Vagina (tissue), 2 donors: ENCODE measurements at regions not wholly inside any gene's neighbourhood (a gene's known extent, or its start where the extent isn't known, plus 50 kb on each side); places are given as distances from the start of the nearest gene placed in this dataset.

Experiments
- DNase-seq, 2 donors: peaks; one replicate each; pipeline ENCODE4 v3.0.0-alpha.2; 2017; ENCODE audit errors: extremely low spot score in 2 of 2
- H3K27ac ChIP-seq: fragments of 200-600 bp; sonication (generic); one replicate; pipeline ENCODE4 v1.5.1; 2019
- H3K27me3 ChIP-seq: fragments of 200-600 bp; sonication (generic); one replicate; pipeline ENCODE4 v1.5.1; 2019
- H3K36me3 ChIP-seq, 2 donors: fragments of 200-600 bp; sonication (generic); one replicate each; pipeline ENCODE4 v1.5.1; 2017 to 2019
- H3K4me1 ChIP-seq: fragments of 200-600 bp; sonication (generic); one replicate; pipeline ENCODE4 v1.5.1; 2019
- H3K4me3 ChIP-seq, 2 donors: fragments of 200-600 bp; sonication (generic); 1 replicate in 1 of 2; 2 replicates in 1 of 2; pipeline ENCODE4 v1.5.1; 2016 to 2019
- H3K9me3 ChIP-seq: fragments of 200-600 bp; sonication (generic); one replicate; pipeline ENCODE4 v1.5.1; 2019
- POLR2A ChIP-seq, 2 donors: fragments of 450-650 bp; IDR thresholded peaks; one replicate each; pipeline ENCODE4 v1.6.1; 2017; ENCODE audit warnings: antibody characterized with exemption in 2 of 2, mild to moderate bottlenecking in 2 of 2, moderate library complexity in 2 of 2
- POLR2AphosphoS5 ChIP-seq, 2 donors: sonication (generic); formaldehyde crosslinking; IDR thresholded peaks; one replicate each; pipeline ENCODE4 v1.9.0; 2017; ENCODE audit warnings: antibody characterized with exemption in 2 of 2, mild to moderate bottlenecking in 2 of 2, low read depth in 1 of 2; ENCODE audit not compliant: insufficient read depth in 1 of 2
- intact Hi-C: fragments of 100-400 bp; cut with DNase I; formaldehyde crosslinking; loops from one replicate; pipeline ENCODE4 v1.15.1; 2023
- TF ChIP-seq, protein P1 (sequence below), 3 experiments: fragments of 450-650 bp in 2 of 3; fragments of 200-600 bp in 1 of 3; sonication (generic) in 1 of 3; IDR thresholded peaks; one replicate each; pipeline ENCODE4 v1.5.1; 2017 to 2019; ENCODE audit warnings: antibody characterized with exemption in 3 of 3, mild to moderate bottlenecking in 2 of 3, moderate library complexity in 2 of 3

DNA sequence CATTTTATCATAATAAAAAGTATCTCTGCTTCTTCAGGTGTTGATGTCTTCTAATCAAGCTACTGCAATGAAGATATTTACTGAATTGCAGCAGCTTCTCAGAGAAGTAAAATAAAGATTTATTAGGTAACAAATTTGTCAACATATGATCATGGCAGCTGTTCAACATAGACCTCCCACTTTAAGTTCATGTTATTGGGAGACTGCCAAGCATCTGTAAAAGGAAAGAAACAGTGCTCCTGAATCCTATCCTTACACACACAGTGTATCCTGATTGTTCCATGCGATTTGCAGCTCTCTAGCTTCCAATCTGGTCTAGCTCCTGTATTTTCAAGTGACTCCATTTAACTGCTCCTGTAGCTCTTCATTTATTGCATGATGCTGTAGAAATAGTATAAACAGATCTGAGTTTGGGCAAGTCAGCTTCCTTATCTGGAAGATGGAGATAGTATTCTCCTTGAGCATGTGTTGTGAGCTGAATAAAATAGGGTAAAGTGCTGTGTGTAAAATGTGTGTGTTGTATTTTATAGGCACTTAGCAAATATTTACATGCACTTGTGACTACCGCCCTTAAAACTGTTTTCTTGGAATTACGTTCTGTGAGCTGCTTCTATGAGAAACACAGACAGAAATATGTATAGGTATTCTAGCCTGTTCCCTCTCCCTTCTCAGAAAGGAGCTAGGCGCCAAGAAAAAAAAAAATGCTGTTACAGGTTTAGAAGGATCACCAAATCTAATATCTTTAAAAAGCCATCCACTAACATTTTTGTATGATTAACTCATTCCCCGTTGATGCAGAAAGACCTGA is 290.6 kb downstream of the JRKL start:
- no peak overlapping the region for H3K4me3 ChIP-seq
- intact Hi-C loops: no loop called here
- no peaks in the 10 kb centered on the region for H3K27me3 ChIP-seq
- H3K27ac ChIP-seq: no peak overlapping the region
- DNase-seq: no peak
- TF ChIP-seq, protein P1, sequence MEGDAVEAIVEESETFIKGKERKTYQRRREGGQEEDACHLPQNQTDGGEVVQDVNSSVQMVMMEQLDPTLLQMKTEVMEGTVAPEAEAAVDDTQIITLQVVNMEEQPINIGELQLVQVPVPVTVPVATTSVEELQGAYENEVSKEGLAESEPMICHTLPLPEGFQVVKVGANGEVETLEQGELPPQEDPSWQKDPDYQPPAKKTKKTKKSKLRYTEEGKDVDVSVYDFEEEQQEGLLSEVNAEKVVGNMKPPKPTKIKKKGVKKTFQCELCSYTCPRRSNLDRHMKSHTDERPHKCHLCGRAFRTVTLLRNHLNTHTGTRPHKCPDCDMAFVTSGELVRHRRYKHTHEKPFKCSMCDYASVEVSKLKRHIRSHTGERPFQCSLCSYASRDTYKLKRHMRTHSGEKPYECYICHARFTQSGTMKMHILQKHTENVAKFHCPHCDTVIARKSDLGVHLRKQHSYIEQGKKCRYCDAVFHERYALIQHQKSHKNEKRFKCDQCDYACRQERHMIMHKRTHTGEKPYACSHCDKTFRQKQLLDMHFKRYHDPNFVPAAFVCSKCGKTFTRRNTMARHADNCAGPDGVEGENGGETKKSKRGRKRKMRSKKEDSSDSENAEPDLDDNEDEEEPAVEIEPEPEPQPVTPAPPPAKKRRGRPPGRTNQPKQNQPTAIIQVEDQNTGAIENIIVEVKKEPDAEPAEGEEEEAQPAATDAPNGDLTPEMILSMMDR (IDR thresholded peaks at IDR 0.05): no peak
- TF ChIP-seq POLR2AphosphoS5 (IDR thresholded peaks at IDR 0.05; ENCODE audit: insufficient read depth in 1 of 2, low read depth in 1 of 2) (no peak), POLR2A (IDR thresholded peaks at IDR 0.05) (no peak)
- H3K9me3 ChIP-seq: no peaks in the 10 kb centered on the region
- no peaks in the 10 kb centered on the region for H3K36me3 ChIP-seq
- no peaks in the 10 kb centered on the region for H3K4me1 ChIP-seq

DNA sequence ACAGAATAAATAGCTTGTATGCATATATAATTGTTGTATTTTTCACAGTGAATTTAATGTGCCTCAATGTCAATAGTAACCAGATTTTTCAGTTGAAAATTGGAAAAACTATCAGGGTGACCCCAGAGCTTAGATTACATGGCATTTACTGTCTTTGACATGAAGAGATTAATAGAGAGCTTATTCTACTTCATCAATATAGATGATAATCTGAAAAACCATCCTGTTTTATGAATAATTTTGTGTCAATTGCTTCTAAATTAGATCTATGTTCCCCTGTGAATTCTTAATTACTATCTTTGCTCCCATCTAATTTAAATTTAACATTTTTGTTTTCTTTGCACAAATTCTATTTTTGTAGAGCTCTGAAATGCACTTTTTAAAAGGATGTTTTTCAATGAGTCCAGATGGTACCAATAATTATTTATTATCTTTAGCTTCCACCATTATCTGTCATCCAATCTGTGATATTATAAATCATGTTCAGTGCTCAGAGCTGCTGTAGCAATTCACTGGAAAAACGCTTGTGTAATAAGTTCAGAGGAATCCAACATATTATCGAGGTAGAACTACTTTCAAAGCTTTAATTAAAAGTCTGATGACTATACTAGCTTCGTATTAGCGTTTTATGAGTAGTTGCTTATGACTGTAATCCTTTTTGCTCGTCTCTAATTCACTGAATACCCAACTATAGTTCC is 291.4 kb downstream of the JRKL start:
- H3K9me3 ChIP-seq: no peaks in the 10 kb centered on the region
- H3K4me3 ChIP-seq: no peak overlapping the region
- no peak overlapping the region for H3K27ac ChIP-seq
- H3K4me1 ChIP-seq: no peaks in the 10 kb centered on the region
- DNase-seq: no peak
- H3K27me3 ChIP-seq: no peaks in the 10 kb centered on the region
- intact Hi-C loops: no loop called here
- no peaks in the 10 kb centered on the region for H3K36me3 ChIP-seq
- TF ChIP-seq, protein P1 (IDR thresholded peaks at IDR 0.05): no peak
- no peak for TF ChIP-seq POLR2AphosphoS5 (IDR thresholded peaks at IDR 0.05; ENCODE audit: insufficient read depth in 1 of 2, low read depth in 1 of 2)
- no peak for TF ChIP-seq POLR2A (IDR thresholded peaks at IDR 0.05)

DNA sequence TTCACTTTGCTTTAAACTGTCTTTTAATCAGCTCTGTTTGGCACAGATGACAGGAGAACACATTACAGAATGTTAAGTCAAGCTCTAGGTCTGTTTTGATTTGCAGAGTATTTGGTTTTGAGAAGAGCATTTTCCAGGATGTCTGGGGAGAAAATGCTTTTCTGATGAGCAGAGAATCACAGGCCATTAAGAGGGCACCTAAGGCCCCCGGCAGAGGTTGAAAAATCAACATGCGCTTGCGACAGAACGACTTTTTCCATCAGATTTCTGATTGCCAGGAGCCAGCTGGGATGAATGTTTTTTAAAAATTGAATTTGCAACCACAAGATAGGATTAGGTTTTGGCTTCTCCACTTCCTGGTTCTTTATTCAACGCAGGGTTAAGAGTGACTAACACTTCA is 304.5 kb downstream of the JRKL start:
- intact Hi-C loops: no loop called here
- no peaks in the 10 kb centered on the region for H3K4me1 ChIP-seq
- H3K9me3 ChIP-seq: no peaks in the 10 kb centered on the region
- no peaks in the 10 kb centered on the region for H3K27me3 ChIP-seq
- no peak overlapping the region for H3K27ac ChIP-seq
- DNase-seq: no peak
- no peak overlapping the region for H3K4me3 ChIP-seq
- TF ChIP-seq POLR2A (IDR thresholded peaks at IDR 0.05): no peak
- TF ChIP-seq, protein P1 (IDR thresholded peaks at IDR 0.05): no peak
- TF ChIP-seq POLR2AphosphoS5 (IDR thresholded peaks at IDR 0.05; ENCODE audit: insufficient read depth in 1 of 2, low read depth in 1 of 2): no peak
- H3K36me3 ChIP-seq: no peaks in the 10 kb centered on the region

DNA sequence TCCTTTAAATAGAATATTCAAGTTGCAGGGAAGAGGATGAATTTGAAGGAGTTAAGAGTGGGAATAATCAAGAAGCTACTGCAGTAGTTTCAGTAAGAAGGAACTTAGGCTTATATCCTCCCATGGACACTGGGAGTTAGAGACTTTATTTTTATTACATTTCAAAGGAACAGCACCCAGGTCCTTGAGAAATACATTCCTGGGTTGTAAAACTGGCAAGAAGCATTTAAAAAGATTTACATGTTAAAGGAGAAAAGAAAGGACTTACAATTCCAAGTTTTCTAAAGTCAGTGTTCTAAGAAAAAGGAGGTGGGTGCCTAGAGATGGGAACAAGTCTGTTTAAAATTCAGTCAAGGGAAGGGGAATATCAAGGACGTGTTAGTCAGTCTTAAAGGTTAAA is 306.9 kb downstream of the JRKL start:
- TF ChIP-seq, protein P1 (IDR thresholded peaks at IDR 0.05): no peak
- no peak for TF ChIP-seq POLR2AphosphoS5 (IDR thresholded peaks at IDR 0.05; ENCODE audit: insufficient read depth in 1 of 2, low read depth in 1 of 2)
- TF ChIP-seq POLR2A (IDR thresholded peaks at IDR 0.05): no peak
- Histone ChIP-seq H3K27ac (no peak overlapping the region), H3K4me3 (no peak overlapping the region), H3K4me1 (no peaks in the 10 kb centered on the region), H3K36me3 (no peaks in the 10 kb centered on the region), H3K9me3 (no peaks in the 10 kb centered on the region), H3K27me3 (no peaks in the 10 kb centered on the region)
- DNase-seq: no peak
- intact Hi-C loops: no loop called here

DNA sequence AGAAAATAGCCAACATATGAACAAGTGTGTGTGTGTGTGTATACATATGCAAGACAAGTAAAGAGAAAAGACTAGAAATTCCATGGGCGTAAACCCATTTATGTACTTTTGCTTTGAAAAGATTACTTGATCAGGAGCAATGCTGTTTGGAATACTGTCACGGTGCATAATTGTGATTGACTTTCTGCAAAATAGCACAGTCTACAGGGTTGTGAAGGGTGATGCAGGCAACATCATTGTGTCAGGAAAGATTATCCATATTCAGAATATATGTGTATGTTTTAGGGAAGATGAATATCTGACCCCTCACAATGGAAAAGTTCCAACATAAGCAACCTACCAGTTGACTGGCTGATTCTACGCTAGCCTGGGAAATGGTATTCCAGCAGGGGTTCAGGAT is 307.7 kb downstream of the JRKL start:
- no peaks in the 10 kb centered on the region for H3K9me3 ChIP-seq
- TF ChIP-seq POLR2AphosphoS5 (IDR thresholded peaks at IDR 0.05; ENCODE audit: insufficient read depth in 1 of 2, low read depth in 1 of 2) (no peak), POLR2A (IDR thresholded peaks at IDR 0.05) (no peak)
- TF ChIP-seq, protein P1 (IDR thresholded peaks at IDR 0.05): no peak
- intact Hi-C loops: no loop called here
- no peaks in the 10 kb centered on the region for H3K27me3 ChIP-seq
- H3K27ac ChIP-seq: no peak overlapping the region
- no peak for DNase-seq
- no peak overlapping the region for H3K4me3 ChIP-seq
- no peaks in the 10 kb centered on the region for H3K4me1 ChIP-seq
- H3K36me3 ChIP-seq: no peaks in the 10 kb centered on the region
